C4-2B (cell line): ENCODE measurements at regions not wholly inside any gene's neighbourhood (a gene's known extent, or its start where the extent isn't known, plus 50 kb on each side); places are given as distances from the start of the nearest gene placed in this dataset.

ENCODE experiments used
- ZFX ChIP-seq: fragments of 450-650 bp; IDR thresholded peaks from 2 replicates; pipeline ENCODE4 v1.6.1; 2017
- TF ChIP-seq, protein P1 (sequence below): fragments of 450-650 bp; conservative IDR thresholded peaks from 2 replicates; pipeline ENCODE4 v1.5.1; 2017; ENCODE audit warnings: mild to moderate bottlenecking

DNA sequence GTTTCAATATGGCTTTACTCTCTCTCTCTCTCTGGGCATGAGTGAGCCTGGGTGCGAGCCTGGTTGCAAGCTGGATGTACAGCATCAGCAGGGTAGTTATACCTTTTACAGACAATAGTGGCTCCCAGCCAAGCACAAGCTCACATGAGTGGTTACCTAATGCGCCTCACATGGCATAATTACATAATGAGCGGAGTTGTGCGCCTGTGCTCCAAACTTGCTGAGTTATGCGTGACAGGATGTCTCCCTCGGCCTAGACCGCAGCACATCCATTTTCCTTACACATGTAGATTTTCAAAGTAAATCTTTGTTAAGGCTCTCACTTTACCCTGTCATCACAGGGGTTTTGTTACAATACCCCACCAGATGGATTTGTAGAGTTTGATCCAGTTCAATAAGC is 233.5 kb upstream of the WWC1 start:
- TF ChIP-seq, protein P1, sequence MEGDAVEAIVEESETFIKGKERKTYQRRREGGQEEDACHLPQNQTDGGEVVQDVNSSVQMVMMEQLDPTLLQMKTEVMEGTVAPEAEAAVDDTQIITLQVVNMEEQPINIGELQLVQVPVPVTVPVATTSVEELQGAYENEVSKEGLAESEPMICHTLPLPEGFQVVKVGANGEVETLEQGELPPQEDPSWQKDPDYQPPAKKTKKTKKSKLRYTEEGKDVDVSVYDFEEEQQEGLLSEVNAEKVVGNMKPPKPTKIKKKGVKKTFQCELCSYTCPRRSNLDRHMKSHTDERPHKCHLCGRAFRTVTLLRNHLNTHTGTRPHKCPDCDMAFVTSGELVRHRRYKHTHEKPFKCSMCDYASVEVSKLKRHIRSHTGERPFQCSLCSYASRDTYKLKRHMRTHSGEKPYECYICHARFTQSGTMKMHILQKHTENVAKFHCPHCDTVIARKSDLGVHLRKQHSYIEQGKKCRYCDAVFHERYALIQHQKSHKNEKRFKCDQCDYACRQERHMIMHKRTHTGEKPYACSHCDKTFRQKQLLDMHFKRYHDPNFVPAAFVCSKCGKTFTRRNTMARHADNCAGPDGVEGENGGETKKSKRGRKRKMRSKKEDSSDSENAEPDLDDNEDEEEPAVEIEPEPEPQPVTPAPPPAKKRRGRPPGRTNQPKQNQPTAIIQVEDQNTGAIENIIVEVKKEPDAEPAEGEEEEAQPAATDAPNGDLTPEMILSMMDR, result no peak
- no peak for TF ChIP-seq ZFX
